HG02571 (cell line): ENCODE measurements at regions not wholly inside any gene's neighbourhood (a gene's known extent, or its start where the extent isn't known, plus 50 kb on each side); places are given as distances from the start of the nearest gene placed in this dataset.
A peak's percentile ranks its signal among the peaks of the same experiment; 100 is the strongest.

Source experiments
- ATAC-seq: cut with Tn5 transposase; IDR thresholded peaks from one replicate; pipeline ENCODE4 v1.9.1; 2021; ENCODE audit warnings: mild to moderate bottlenecking, moderate library complexity; ENCODE audit not compliant: unreplicated experiment

DNA sequence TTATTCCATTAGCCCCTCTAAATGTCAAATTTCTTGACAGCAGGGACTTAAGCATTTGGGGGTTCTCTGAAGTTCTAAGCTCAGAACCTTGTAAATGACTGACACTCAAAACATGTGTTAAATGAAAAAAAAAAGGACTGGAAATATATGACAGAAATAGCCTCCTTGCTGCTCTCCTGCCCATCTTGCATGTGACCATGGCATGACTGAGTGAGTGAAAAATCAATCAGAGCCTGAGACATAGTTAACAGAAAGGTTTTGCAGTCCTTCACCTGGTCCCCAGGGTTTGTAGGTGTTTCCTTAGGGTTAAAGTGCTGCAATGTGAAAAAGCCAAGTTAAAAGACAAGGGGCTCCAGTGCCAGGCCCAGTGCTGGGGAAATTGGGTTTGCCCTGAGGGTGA, 168.1 kb downstream of the ZBTB18 start:
- no peak for ATAC-seq

DNA sequence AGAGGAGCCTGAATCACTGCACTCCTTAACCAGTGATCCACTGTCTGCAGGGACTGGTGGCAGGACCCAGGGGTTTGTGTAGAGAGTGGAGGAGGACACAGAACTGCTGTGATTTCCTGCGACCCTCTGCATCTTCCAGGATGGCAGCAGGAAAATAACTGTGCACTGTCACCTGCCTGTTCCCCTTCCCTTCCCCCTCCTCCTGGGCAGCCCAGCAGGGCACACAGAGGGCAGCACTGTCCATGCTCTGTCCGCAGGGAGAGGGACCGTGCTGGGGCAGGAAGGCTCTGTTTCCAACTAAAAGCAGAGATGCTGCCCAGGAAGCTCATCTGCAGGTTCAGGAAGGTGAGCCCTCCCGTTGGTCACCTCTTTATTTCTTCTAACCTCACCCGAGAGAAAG, 168.7 kb downstream of the ZBTB18 start:
- ATAC-seq: no peak

DNA sequence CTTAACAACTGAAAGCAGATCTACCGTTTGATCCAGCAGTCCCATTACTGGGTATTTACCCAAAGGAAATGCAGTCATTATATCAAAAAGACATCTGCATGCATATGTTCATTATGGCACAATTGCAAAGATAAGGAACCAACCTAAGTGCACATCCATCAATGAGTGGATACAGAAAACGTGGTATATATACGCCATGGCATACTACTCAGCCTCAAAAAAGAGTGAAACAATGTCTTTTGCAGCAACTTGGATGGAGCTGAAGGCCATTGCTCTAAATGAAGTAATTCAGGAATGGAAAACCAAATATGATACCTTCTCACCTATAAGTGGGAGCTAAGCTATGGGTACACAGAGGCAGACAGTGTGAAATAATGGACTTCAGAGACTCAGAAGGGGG, 169.3 kb downstream of the ZBTB18 start:
- no peak for ATAC-seq

DNA sequence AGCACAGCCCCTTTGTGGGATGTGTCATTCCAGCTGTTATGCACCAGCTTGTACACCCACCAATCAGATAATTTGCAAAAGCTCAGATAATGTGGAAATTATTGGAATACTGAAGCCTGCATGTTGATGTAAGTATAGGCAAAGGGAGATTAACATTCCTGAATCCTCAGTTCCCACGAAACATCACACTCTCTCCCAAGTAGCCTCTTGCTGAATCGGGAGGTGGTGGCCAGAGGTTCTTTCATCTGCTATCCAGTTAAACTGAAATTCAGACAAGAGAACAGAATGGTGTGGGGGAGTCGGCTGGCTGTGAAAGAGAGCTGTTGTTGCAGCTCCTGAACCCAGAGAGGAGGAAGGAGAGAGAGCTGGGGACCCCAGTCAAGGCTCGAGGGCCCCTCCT, 170.9 kb downstream of the ZBTB18 start:
- no peak for ATAC-seq

DNA sequence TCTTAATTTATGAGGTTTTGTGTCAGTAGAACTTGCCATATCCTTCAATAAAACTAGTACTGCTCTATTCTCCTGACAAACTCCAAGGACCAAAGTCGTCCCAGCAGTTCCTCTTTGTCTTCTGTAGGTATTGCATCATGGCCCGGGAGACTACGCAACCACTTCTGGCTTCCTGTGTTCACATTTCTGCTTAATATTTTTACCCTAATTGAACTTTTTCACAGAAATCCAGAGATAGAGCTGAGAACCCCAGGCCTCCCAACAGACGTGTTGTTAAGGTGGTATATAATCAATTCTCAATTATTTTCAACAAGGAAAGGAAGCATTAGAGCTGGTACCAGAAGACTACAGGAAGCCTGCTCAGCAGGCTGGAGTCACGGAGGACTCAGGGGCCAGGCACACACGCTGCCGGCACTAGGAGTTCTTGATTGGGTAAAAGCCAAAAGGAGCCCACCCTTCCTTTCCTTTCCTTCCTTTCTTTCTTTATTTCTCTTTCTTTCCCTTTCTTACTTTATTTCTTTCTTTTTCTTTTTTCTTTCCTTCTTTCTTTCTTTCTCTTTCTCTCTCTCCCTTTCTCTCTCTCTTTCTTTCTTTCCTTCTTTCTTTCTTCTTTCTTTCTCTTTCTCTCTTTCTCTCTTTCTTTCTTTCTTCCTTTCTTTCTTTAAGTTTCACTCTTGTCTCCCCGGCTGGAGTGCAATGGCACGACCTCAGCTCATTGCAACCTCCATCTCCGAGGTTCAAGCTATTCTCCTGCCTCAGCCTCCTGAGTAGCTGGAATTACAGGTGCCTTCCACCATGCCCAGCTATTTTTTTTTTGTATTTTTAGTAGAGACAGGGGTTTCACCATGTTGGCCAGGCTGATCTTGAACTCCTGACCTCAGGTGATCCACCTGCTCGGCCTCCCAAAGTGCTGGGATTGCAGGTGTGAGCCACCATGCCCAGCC, 173.7 kb downstream of the ZBTB18 start:
- no peak for ATAC-seq

DNA sequence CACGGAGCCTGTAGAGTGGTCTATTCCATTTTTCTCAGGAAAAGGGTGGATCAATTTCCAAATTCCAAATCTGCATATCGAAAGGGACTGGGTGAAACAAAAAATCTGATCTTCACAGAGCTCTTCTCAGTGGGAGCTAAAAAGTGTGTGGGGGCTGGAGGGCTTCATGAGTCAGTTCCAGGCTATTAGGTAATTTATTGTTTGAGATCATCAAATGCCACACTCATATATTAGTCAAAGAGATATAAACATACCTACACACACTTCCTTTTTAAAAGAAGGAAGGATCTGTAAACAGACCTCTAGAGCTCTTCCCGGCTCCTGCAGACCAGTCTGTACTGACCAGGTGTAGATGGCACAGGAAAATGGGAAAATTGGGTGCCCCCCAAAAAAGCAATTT, 175.4 kb downstream of the ZBTB18 start:
- ATAC-seq: no peak

DNA sequence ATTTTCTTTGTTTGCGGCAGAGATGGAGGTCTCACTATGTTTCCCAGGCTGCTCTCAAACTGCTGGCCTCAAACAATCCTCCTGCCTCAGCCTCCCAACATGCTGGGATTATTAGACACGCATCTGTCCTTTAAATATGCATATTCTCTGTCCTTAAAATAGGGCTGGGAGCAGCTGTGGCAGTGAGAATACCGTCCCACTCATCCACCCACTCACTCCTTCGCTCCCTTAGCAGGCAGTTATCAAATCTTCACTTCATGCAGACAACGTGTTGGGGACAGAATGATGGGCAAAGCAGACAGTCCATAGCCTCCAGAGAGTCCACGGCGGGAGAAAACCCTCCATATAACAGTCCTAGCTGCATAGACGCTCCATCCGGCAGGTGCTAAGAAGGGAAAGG, 179.4 kb downstream of the ZBTB18 start:
- ATAC-seq: no peak

DNA sequence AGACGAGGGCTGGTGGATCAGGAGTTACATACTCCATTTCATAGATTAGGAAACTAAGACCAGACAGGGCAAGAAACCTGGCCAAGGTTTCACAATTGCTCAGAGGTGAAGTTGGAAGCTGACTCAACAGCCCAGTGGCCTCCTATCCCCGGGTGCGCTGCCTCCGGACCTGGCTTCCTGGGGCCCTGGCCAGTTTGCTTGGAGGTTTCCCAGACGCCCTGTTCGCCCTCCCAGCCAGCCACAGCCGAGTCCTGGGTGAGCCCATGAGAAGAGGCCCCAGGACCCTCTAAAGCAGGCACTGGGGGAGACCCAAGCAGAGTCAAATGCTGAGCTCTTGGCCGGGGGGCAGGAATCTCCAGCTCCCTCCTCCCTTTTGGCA, 180.1 kb downstream of the ZBTB18 start:
- no peak for ATAC-seq

DNA sequence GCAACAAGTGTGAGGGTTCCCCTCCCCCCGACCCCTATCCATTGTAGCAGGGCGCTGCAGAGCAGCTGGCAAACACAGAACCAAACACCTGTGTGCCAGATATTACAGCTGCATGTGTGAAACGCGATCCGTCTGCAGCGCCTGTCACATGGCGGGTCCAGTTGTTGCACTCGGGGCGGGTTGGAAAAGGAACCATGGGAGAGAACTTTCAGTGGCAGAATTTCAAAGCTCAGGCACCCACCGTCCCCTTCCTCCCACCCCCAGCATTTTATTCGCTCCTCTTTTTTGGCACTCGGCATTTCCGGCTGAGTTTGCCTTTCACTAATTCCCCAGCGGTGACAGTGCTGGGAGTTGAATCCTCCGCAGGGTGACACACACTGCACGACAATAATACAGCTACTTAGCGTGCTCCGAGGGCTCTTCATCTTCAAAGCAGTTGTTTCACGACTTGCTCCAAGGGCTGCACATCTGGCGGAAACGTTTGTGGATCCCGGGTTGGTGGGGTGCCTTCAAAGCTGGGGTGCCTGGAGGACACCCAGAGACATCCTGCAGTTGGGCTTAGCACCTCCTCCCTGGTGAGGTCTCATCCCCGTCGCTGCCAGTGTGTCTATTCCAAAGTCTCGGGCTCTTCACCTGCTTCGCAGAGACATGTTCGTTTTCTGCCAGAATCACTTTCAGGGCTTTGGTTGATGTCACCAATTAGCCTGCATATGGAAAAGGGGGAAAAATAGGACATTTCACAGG, 180.7 kb downstream of the ZBTB18 start:
- no peak for ATAC-seq

DNA sequence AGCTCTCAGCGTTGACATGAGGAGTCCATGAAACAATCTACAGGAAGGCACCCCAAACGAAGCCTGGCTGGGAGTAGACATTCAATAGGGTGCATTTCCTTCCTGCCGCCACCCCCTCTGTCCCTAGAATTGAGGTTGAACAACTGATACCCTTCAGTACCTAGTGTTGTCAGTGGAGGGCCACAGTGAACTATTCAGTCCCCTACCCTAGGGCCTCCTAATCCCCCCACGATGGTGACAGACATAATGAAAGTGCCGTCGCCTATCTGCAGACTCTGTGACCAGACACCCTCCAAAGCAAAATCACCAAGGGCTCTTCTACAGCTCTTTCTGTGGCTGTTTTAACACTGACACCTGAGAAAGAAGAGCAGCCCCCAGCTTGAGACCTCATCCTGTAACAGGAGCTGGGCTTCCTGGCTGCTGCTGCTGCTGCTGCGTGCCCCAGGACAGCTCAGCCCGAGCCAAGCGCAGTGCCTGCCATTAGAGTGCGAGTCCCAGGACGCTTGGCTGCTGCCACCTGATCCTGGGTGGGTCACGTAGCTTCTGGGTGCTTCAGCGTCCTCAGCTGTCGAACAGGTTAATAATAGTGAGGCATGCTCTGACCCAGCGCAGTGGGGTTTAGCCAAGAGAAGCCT, 183.0 kb downstream of the ZBTB18 start:
- ATAC-seq: no peak

DNA sequence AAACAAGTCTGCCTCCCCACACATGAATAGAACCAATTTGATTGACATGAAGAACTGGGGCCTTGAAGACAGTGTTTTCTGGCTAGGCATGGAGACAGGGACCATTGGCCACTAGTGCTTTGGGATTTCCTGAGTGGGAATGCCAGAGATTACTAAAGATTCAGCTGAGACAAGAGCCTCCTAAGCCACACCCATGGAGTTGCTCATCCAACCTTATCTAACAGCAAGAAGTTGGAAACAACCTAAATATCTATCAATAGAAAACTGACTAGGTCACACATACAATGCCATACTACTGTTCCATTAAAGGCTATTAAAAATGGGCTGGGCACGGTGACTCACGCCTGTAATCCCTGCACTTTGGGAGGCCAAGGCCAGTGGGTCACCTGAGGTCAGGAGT, 184.1 kb downstream of the ZBTB18 start:
- no peak for ATAC-seq

DNA sequence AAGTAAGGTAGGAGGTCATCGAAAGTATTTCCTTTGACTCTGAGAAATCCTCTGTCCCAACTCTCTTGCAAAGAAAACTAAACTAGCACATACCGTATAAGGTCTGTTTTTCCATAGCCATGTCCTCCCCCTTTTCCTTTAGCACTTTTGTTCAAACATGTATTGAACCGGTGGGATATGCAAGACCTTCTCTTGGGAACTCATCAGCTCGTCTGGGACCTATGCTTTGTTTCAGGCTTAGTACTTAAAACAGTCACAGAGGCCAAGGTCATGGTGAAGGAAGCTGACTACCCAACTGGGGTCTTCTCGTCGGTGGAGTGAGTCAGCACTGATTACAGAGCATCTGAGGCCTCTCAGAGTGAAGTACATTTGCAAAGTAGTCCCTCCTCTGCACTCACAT, 185.0 kb downstream of the ZBTB18 start:
- ATAC-seq: no peak

DNA sequence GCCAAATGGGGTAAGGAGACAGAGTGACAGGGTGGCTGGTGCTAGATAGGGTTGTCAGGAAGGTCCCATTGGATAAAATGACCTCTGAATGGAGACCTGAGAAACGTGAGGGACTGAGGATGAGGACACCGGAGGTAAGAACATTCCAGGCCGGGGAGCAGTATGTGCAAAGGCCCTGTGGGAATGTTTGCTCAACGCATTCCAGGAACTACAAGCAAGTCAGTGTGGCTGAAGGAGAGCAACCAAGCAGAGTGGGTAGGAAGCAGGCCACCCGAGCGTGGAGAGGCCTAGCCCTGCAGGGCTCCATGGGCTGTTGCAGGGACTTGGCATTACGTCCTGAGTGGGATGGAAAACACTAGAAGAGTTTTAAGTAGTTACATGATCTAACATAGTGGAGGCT, 185.6 kb downstream of the ZBTB18 start:
- no peak for ATAC-seq

DNA sequence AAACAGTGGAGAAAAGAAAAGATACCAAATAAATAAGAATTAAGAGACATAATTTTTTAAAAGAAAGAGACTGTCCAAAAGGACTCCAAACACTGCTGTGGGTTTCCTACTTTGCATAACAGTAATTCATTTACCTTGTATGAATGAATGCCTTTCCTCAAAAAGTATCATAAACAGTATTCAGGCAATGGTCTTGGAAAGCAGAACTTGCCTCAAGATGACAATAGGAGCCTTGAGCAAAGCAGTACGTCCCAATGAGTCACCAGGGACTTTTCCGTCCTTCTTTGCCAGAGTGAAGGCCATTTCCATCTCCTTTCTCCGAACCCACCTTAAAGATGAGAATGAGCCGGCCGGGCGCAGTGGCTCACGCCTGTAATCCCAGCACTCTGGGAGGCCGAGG, 186.4 kb downstream of the ZBTB18 start:
- no peak for ATAC-seq

DNA sequence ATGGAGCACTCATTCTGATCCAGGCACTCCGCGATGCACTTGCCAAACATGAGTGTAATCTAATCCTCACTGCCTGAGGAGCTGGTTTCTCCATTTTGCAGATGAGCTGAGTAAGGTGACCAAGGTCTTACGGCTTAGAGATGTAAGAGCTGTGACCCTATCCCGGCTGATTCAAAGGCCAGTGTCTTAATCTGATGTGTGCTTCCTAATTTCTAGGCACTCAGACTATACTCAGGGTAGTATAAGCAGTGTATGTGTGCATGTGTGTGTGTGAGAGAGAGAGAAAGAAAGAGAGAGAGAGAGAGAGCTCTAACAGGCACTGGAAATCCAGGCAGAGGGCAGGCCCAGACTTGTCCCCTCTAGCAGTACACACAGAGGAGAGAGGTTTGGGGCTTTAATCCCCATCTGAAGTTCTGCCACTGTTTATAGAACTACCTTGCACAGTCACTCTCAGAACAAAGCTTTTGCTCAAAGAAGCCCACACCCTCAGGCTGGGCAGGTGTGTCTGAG, 188.2 kb downstream of the ZBTB18 start:
- ATAC-seq: peak; percentile 55

DNA sequence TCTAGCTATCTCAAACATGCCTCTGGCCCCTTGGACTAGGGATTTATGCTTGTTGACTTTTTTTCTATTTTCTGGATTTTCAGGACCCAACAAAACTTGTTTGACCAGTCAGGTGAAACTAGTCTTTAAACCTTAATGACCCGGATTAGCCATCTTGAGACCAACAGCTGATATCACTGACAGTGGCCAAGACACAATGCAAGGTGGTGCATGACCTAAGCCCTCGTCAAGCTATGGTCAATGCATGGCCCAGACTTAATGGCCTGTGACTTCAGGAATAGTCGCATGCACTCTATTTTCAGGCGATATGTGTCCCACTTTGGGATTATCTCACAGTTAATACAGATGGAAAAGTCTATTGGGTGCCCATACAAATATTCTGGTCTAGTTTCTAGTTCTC, 190.4 kb downstream of the ZBTB18 start:
- no peak for ATAC-seq

DNA sequence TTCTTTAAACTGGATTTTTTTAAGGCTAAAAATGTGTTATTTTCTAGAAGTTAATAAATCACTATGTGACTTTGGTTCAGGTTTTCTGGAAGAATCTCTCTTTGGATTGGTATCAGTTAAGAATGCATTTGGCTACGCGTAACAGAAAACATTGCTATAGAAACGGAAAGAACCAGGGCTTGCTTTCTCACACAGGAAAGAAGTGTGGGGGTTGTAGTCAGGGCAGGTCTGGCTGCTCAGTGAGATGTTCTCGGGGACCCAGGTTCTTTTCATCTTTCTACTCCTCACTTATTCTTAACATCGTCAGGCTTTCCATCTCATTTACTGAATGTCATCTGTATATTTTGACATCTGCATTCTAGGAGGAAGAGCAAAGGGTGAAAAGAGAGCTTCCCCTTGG, 191.4 kb downstream of the ZBTB18 start:
- no peak for ATAC-seq

DNA sequence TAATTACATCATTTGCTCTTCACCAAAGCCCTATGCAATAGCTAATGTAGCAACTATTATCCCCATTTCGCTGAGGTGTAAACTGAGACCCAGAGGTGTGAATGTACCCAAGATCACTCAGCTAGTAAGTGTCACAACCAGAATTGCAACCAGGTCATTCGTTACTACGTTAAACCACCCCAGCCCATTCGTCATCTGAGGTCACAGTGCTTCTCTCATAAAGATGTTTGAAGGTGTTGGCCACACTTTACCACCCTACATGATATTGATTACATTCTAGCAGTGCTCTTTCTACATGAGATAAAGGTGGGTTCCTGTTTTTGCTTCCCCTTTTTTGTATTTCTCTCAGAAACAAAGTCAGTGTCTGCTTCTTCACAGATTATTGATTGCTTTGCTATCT, 195.3 kb downstream of the ZBTB18 start:
- ATAC-seq: no peak

DNA sequence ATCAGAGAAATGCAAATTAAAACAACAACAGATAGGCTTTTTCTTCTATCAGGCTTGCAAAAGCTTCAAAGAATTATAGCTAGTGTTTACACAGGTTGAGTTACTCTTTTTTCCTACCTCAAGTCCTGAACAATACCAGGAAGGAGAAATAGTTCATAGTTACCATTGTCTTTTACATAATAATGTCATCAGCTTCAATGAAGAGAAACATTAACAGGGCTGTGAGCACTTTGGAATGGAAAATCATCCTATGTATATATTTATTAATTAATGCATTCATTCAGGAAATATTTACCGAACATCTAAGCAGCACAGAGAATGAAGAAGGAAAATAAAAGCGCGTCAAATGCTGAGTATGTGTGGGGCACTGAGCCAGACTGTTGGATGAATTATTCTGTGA, 197.3 kb downstream of the ZBTB18 start:
- ATAC-seq: no peak

DNA sequence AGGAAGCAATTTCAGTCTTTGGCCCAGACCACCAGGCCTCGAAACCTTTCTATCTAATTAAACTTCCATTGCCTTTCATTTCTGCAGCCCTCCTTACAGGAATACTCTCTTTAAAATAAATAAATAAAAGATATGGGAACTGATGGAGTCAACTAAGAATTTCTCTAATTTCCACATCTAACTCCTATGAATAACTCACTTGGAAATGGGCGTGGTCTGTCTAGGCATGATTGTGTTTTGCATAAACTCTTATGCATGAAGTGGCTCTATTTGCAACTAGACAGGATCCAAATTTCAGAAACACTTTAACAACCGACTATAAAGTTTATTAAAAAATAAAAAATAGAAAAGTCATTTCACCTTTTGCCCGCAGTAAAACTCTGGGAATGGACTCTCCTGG, 199.5 kb downstream of the ADSS2 start:
- ATAC-seq: no peak

DNA sequence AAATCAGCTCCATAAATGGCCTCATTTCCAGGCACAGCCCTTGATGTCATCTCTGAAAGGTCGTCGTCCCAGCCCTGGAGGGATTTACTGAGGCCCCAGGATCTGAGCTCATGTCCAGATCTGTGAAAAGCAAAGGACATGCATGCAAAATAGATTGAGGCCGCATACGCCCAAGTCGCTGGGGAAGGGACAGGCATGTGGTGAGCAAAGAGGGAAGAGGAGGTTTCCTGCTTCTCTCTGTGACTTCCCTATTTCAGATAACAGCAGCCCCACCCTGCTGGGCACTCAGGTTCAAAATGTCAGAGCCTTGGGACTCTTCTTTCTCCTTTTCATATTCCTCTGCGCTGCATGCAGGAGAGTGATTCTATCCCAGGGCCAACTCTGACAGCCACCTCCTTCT, 197.2 kb downstream of the ADSS2 start:
- ATAC-seq: no peak
